Sigmoid colon (tissue), 6 donors: ENCODE measurements at regions not wholly inside any gene's neighbourhood (a gene's known extent, or its start where the extent isn't known, plus 50 kb on each side); places are given as distances from the start of the nearest gene placed in this dataset.

Experiments
- DNase-seq: peaks from one replicate; pipeline ENCODE4 v3.0.0-alpha.2; 2019
- H3K27ac ChIP-seq, 4 donors: fragments of 200-600 bp; sonication (generic); one replicate each; pipeline ENCODE4 v1.5.1; 2016 to 2019; ENCODE audit warnings: mild to moderate bottlenecking in 1 of 4
- H3K27me3 ChIP-seq, 3 donors: fragments of 200-600 bp; sonication (generic); one replicate each; pipeline ENCODE4 v1.5.1; 2019; ENCODE audit warnings: mild to moderate bottlenecking in 1 of 3
- H3K36me3 ChIP-seq, 4 donors: fragments of 200-600 bp; sonication (generic); one replicate each; pipeline ENCODE4 v1.5.1; 2016 to 2019
- H3K4me1 ChIP-seq, 4 donors: fragments of 200-600 bp; sonication (generic); one replicate each; pipeline ENCODE4 v1.5.1; 2017 to 2019
- H3K4me3 ChIP-seq, 4 donors: fragments of 200-600 bp; sonication (generic); one replicate each; pipeline ENCODE4 v1.5.1; 2017 to 2019; ENCODE audit warnings: mild to moderate bottlenecking in 2 of 4, moderate library complexity in 1 of 4
- H3K9me3 ChIP-seq, 4 donors: fragments of 200-600 bp in 3 of 4; sonication (generic) in 3 of 4; one replicate each; pipeline versions ENCODE4 v1.5.1 to v1.6.1; 2013 to 2019
- EP300 ChIP-seq, 4 donors: sonication (generic); formaldehyde crosslinking; IDR thresholded peaks; one replicate each; pipeline ENCODE4 v1.6.1; 2017; ENCODE audit warnings: antibody characterized with exemption in 4 of 4
- POLR2A ChIP-seq, 2 donors: fragments of 450-650 bp; IDR thresholded peaks; one replicate each; pipeline ENCODE4 v1.6.1; 2016; ENCODE audit warnings: antibody characterized with exemption in 2 of 2, mild to moderate bottlenecking in 2 of 2, moderate library complexity in 2 of 2
- POLR2AphosphoS5 ChIP-seq, 4 donors: sonication (generic); formaldehyde crosslinking; IDR thresholded peaks; one replicate each; pipeline ENCODE4 v1.6.1; 2017; ENCODE audit warnings: antibody characterized with exemption in 4 of 4
- WGBS, 2 donors: extraction: QIAGEN DNeasy Blood & Tissue Kit; methylation state at CpG; one replicate each; pipeline ENCODE4 v1.1.7; 2013; 5-methylcytosine and 5-hydroxymethylcytosine counted together
- intact Hi-C: fragments of 100-400 bp; cut with DNase I; formaldehyde crosslinking; loops from one replicate; pipeline ENCODE4 v1.15.1; 2023
- TF ChIP-seq, protein P1 (sequence below), 4 experiments: fragments of 450-650 bp in 3 of 4; fragments of 200-600 bp in 1 of 4; IDR thresholded peaks; one replicate each; pipeline ENCODE4 v1.5.1; 2016 to 2019; ENCODE audit warnings: antibody characterized with exemption in 4 of 4, mild to moderate bottlenecking in 3 of 4, moderate library complexity in 2 of 4
- donor health status: healthy with polysubstance abuse.
- donor health status: healthy.

DNA sequence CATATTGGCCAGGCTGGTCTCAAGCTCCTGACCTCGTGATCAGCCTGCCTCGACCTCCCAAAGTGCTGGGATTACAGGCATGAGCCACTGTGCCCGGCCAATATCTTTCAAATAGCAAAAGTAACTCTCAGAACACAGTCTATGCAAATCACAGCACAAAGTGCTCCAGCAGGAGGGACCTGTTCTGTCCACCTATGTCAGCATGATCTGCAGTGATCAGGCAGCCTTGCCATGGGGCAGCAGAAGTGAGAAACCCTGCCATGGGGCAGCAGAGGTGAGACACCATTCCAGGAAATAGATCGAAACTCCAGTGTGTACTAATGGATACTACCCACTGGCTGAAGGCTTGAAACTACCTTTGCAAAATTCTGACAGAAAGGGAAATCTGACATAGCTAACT lies 78.5 kb upstream of the EIF5 start:
- H3K27ac ChIP-seq: no peak overlapping the region
- H3K9me3 ChIP-seq: no peaks in the 10 kb centered on the region
- WGBS, 2 donors: 81 to 87% methylated on average over 4 of the region's 4 CpGs
- TF ChIP-seq, protein P1, sequence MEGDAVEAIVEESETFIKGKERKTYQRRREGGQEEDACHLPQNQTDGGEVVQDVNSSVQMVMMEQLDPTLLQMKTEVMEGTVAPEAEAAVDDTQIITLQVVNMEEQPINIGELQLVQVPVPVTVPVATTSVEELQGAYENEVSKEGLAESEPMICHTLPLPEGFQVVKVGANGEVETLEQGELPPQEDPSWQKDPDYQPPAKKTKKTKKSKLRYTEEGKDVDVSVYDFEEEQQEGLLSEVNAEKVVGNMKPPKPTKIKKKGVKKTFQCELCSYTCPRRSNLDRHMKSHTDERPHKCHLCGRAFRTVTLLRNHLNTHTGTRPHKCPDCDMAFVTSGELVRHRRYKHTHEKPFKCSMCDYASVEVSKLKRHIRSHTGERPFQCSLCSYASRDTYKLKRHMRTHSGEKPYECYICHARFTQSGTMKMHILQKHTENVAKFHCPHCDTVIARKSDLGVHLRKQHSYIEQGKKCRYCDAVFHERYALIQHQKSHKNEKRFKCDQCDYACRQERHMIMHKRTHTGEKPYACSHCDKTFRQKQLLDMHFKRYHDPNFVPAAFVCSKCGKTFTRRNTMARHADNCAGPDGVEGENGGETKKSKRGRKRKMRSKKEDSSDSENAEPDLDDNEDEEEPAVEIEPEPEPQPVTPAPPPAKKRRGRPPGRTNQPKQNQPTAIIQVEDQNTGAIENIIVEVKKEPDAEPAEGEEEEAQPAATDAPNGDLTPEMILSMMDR (IDR thresholded peaks at IDR 0.05): no peak
- no peak for TF ChIP-seq EP300 (IDR thresholded peaks at IDR 0.05)
- TF ChIP-seq POLR2AphosphoS5 (IDR thresholded peaks at IDR 0.05): no peak
- TF ChIP-seq POLR2A (IDR thresholded peaks at IDR 0.05): no peak
- peaks cover 0 to 6% (median 3%) of the 10 kb centered on the region in 4 donors for H3K4me1 ChIP-seq
- DNase-seq: no peak
- H3K4me3 ChIP-seq: no peak overlapping the region
- intact Hi-C loops: no loop called here
- no peaks in the 10 kb centered on the region for H3K36me3 ChIP-seq
- H3K27me3 ChIP-seq: no peaks in the 10 kb centered on the region

DNA sequence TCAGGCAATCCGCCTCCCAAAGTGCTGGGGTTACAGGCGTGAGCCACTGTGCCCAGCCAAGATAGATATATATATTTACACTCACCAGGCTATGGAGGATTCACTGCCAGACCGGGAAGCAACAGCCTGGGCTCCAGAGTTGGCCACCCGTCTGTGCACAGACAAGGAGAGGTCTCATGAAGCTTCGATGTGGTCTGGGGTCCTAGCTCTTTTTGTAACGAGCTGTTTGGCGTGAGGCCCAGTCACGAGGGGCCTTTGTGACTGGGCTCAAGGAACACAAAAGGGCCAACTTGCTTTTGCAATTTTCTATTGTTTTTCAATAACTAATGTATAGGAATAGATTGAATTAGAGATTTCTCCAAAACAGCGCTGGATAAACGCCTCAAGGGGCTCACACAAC lies 77.6 kb upstream of the EIF5 start:
- DNase-seq: no peak
- TF ChIP-seq POLR2AphosphoS5 (IDR thresholded peaks at IDR 0.05): no peak
- TF ChIP-seq EP300 (IDR thresholded peaks at IDR 0.05): no peak
- TF ChIP-seq POLR2A (IDR thresholded peaks at IDR 0.05): no peak
- TF ChIP-seq, protein P1 (IDR thresholded peaks at IDR 0.05): no peak
- Histone ChIP-seq H3K27ac (no peak overlapping the region), H3K27me3 (no peaks in the 10 kb centered on the region), H3K9me3 (no peaks in the 10 kb centered on the region), H3K4me3 (no peak overlapping the region), H3K4me1 (peaks cover 0 to 12% (median 6%) of the 10 kb centered on the region in 4 donors), H3K36me3 (no peaks in the 10 kb centered on the region)
- WGBS, 2 donors: 66 to 70% methylated on average over 10 of the region's 10 CpGs
- intact Hi-C loops: no loop called here

DNA sequence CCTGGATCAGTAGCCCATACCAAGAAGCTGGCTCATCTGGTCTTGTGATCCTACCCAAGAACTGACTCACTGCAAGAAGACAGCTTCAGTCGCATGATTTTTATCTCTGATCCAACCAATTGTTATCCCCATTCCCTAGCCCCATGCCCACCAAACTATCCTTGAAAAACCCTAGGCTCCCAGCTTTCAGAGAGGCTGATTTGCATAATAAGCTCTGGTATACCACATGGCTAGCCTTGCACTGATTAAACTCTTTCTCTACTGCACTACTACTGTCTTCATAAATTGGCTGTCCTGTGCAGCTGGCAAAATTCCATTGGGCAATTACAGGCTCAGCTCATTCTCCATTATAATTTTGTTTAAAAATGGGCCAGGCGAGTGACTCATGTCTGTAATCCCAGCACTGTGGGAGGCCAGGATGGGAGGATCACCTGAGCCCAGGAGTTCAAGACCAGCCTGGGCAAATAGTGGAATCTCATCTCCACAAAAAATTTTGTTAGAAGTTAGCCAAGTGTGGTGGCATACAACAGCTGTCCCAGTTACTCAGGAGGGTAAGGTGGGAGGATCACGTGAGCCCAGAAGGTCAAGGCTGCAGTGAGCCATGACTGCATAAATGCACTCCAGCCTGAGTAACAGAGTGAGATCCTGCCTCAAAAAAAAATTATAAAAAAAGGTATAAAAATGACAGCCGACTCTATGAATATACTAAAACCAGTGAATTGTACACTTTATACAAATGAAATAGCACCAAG lies 76.7 kb upstream of the EIF5 start:
- no peak for TF ChIP-seq EP300 (IDR thresholded peaks at IDR 0.05)
- TF ChIP-seq POLR2AphosphoS5 (IDR thresholded peaks at IDR 0.05): no peak
- TF ChIP-seq POLR2A (IDR thresholded peaks at IDR 0.05): no peak
- TF ChIP-seq, protein P1 (IDR thresholded peaks at IDR 0.05): no peak
- Histone ChIP-seq H3K36me3 (no peaks in the 10 kb centered on the region), H3K27me3 (no peaks in the 10 kb centered on the region), H3K4me3 (no peak overlapping the region), H3K9me3 (no peaks in the 10 kb centered on the region), H3K4me1 (peaks cover 0 to 12% (median 6%) of the 10 kb centered on the region in 4 donors), H3K27ac (no peak overlapping the region)
- WGBS, 2 donors: 90 to 91% methylated on average over 4 of the region's 4 CpGs
- DNase-seq: no peak
- intact Hi-C loops: no loop called here

DNA sequence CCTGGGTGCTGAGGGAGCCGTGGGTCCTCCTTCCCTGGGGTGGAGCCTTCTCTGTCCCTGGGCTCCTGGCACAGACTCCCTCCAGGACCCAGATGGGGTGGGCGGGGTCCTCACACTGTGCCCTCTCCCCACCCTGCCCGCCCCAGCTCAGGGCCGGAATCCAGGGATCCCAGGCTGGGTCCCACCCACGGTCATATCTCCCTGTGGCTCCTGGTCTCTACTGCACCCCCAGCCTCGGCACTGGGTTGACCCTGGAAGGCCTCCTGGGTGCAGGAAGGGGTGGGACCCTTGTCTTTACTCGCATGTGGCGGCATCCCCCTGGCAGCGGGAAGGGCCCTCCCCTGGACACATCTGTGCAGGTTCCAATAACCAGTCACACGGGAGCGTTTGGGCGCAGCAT lies 75.8 kb upstream of the EIF5 start:
- Histone ChIP-seq H3K4me1 (peaks cover 0 to 12% (median 6%) of the 10 kb centered on the region in 4 donors), H3K9me3 (no peaks in the 10 kb centered on the region), H3K36me3 (no peaks in the 10 kb centered on the region), H3K27me3 (no peaks in the 10 kb centered on the region), H3K27ac (no peak overlapping the region), H3K4me3 (no peak overlapping the region)
- no peak for DNase-seq
- WGBS, 2 donors: 78 to 88% methylated on average over 12 of the region's 12 CpGs
- TF ChIP-seq, protein P1 (IDR thresholded peaks at IDR 0.05): no peak
- TF ChIP-seq POLR2A (IDR thresholded peaks at IDR 0.05) (no peak), POLR2AphosphoS5 (IDR thresholded peaks at IDR 0.05) (no peak), EP300 (IDR thresholded peaks at IDR 0.05) (no peak)
- intact Hi-C loops: no loop called here

DNA sequence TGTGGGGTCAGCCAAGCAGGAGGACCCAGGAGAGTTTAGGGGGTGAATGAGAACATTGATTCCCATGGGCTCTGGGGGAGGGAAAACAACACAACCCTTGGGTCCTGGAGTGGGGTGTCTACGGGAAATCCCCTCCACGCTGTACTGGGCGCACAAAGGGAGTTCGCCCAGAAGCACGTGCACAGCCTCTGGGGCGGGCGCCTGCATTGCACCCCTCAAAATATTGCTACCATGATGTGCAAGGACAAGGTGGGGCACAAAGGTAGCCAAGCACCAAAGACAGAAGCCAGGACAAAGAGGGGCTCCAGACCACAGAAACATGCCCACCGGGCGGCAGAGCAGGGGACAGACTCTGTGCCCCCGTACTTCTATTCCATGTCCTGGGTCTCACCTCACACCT lies 74.9 kb upstream of the EIF5 start:
- no peak for TF ChIP-seq POLR2A (IDR thresholded peaks at IDR 0.05)
- TF ChIP-seq EP300 (IDR thresholded peaks at IDR 0.05): no peak
- TF ChIP-seq, protein P1 (IDR thresholded peaks at IDR 0.05): no peak
- no peak for TF ChIP-seq POLR2AphosphoS5 (IDR thresholded peaks at IDR 0.05)
- no peak overlapping the region for H3K27ac ChIP-seq
- H3K4me3 ChIP-seq: no peak overlapping the region
- WGBS, 2 donors: 93 to 96% methylated on average over 10 of the region's 10 CpGs
- H3K36me3 ChIP-seq: no peaks in the 10 kb centered on the region
- peaks cover 0 to 12% (median 6%) of the 10 kb centered on the region in 4 donors for H3K4me1 ChIP-seq
- no peaks in the 10 kb centered on the region for H3K9me3 ChIP-seq
- no peak for DNase-seq
- H3K27me3 ChIP-seq: no peaks in the 10 kb centered on the region
- intact Hi-C loops: no loop called here
